GM12873 (cell line): ENCODE measurements at regions not wholly inside any gene's neighbourhood (a gene's known extent, or its start where the extent isn't known, plus 50 kb on each side); places are given as distances from the start of the nearest gene placed in this dataset.

Source experiments
- CTCF ChIP-seq: IDR thresholded peaks from 2 replicates; pipeline ENCODE4 v1.5.1; 2012; ENCODE audit warnings: low read depth, mild to moderate bottlenecking, moderate library complexity, low read length, control low read depth; ENCODE audit not compliant: insufficient read depth; ENCODE audit errors: missing control alignments

GRCh38 chr5:143524338-143524945 is 121.0 kb upstream of the NR3C1 start:
- TF ChIP-seq CTCF, result no peak

GRCh38 chr5:143521846-143522400 is 118.4 kb upstream of the NR3C1 start:
- no peak for TF ChIP-seq CTCF

- TF ChIP-seq CTCF, result no peak
These were observed 117.7 kb upstream of the NR3C1 start for GRCh38 chr5:143521141-143521540.

GRCh38 chr5:143516249-143516648 is 112.8 kb upstream of the NR3C1 start:
- TF ChIP-seq CTCF, result no peak

- TF ChIP-seq CTCF, result no peak
These were observed 112.3 kb upstream of the NR3C1 start for GRCh38 chr5:143515829-143516228.

GRCh38 chr5:143514616-143515335 is 111.3 kb upstream of the NR3C1 start:
- no peak for TF ChIP-seq CTCF

- TF ChIP-seq CTCF, result no peak
These were observed 110.2 kb upstream of the NR3C1 start for GRCh38 chr5:143513720-143514119.
